Sigmoid colon (tissue), 4 donors: ENCODE measurements at regions not wholly inside any gene's neighbourhood (a gene's known extent, or its start where the extent isn't known, plus 50 kb on each side); places are given as distances from the start of the nearest gene placed in this dataset.

ENCODE experiments used
- CTCF ChIP-seq, 4 experiments: fragments of 450-650 bp in 3 of 4; fragments of 200-600 bp in 1 of 4; IDR thresholded peaks; one replicate each; pipeline ENCODE4 v1.5.1; 2016 to 2019; ENCODE audit warnings: antibody characterized with exemption in 4 of 4, mild to moderate bottlenecking in 3 of 4, moderate library complexity in 2 of 4
- EP300 ChIP-seq, 4 donors: sonication (generic); formaldehyde crosslinking; IDR thresholded peaks; one replicate each; pipeline ENCODE4 v1.6.1; 2017; ENCODE audit warnings: antibody characterized with exemption in 4 of 4
- POLR2A ChIP-seq, 2 donors: fragments of 450-650 bp; IDR thresholded peaks; one replicate each; pipeline ENCODE4 v1.6.1; 2016; ENCODE audit warnings: antibody characterized with exemption in 2 of 2, mild to moderate bottlenecking in 2 of 2, moderate library complexity in 2 of 2

- TF ChIP-seq CTCF (IDR thresholded peaks at IDR 0.05): no peak
- TF ChIP-seq POLR2A (IDR thresholded peaks at IDR 0.05): no peak
- no peak for TF ChIP-seq EP300 (IDR thresholded peaks at IDR 0.05)
Observed at GRCh38 chr5:178791976-178792375, 61.5 kb upstream of the ZNF354A start.
